GM12873 (cell line): ENCODE measurements at regions not wholly inside any gene's neighbourhood (a gene's known extent, or its start where the extent isn't known, plus 50 kb on each side); places are given as distances from the start of the nearest gene placed in this dataset.

Experiments used
- CTCF ChIP-seq: IDR thresholded peaks from 2 replicates; pipeline ENCODE4 v1.5.1; 2012; ENCODE audit warnings: low read depth, mild to moderate bottlenecking, moderate library complexity, low read length, control low read depth; ENCODE audit not compliant: insufficient read depth; ENCODE audit errors: missing control alignments

- TF ChIP-seq CTCF, result no peak
Measured at GRCh38 chr16:65679785-65680184, 557.9 kb upstream of the CDH11 start.

- no peak for TF ChIP-seq CTCF
Measured at GRCh38 chr16:65675161-65675560, 553.3 kb upstream of the CDH11 start.

GRCh38 chr16:65672960-65673359 is 551.1 kb upstream of the CDH11 start:
- no peak for TF ChIP-seq CTCF

GRCh38 chr16:65671071-65671470 is 549.2 kb upstream of the CDH11 start:
- TF ChIP-seq CTCF, result no peak

- TF ChIP-seq CTCF, result no peak
Measured at GRCh38 chr16:65668064-65668595, 546.3 kb upstream of the CDH11 start.

- no peak for TF ChIP-seq CTCF
Measured at GRCh38 chr16:65667011-65667578, 545.2 kb upstream of the CDH11 start.

GRCh38 chr16:65666132-65666941 is 544.5 kb upstream of the CDH11 start:
- no peak for TF ChIP-seq CTCF
